Neural cell (in vitro differentiated cells): ENCODE measurements at regions not wholly inside any gene's neighbourhood (a gene's known extent, or its start where the extent isn't known, plus 50 kb on each side); places are given as distances from the start of the nearest gene placed in this dataset.

ENCODE experiments used
- H2AFZ ChIP-seq: fragments of 200-600, 300-800 bp; sonication (generic), shearing (Covaris generic); 2 replicates; pipeline ENCODE4 v1.6.0; 2014; ENCODE audit warnings: low read depth, mild to moderate bottlenecking, antibody characterized with exemption, low read length, moderate library complexity
- H3F3A ChIP-seq: fragments of 200-600 bp; shearing (Covaris generic); 2 replicates; pipeline ENCODE4 v1.6.1; 2016; ENCODE audit warnings: mild to moderate bottlenecking, moderate library complexity, mixed read lengths, antibody characterized with exemption, low read length; ENCODE audit not compliant: insufficient read depth, poor library complexity, severe bottlenecking
- H3K27ac ChIP-seq: fragments of 200-600, 300-800 bp; sonication (generic), shearing (Covaris generic); 2 replicates; pipeline ENCODE4 v1.5.1; 2014; ENCODE audit warnings: mild to moderate bottlenecking, low read length, moderate library complexity
- H3K27me3 ChIP-seq: fragments of 300-800, 200-600 bp; sonication (generic), shearing (Covaris generic); 2 replicates; pipeline ENCODE4 v1.6.0; 2014; ENCODE audit warnings: mild to moderate bottlenecking, low read depth, low read length, moderate library complexity; ENCODE audit not compliant: insufficient read depth
- H3K36me3 ChIP-seq: fragments of 300-800, 200-600 bp; sonication (generic), shearing (Covaris generic); 2 replicates; pipeline ENCODE4 v1.5.1; 2014; ENCODE audit warnings: mild to moderate bottlenecking, antibody characterized with exemption, low read length, moderate library complexity; ENCODE audit not compliant: insufficient read depth
- H3K4me2 ChIP-seq: fragments of 300-800, 200-600 bp; sonication (generic), shearing (Covaris generic); 2 replicates; pipeline ENCODE4 v1.6.0; 2014; ENCODE audit warnings: mild to moderate bottlenecking, low read length
- H3K4me3 ChIP-seq: fragments of 300-800, 200-600 bp; sonication (generic), shearing (Covaris generic); 2 replicates; pipeline ENCODE4 v1.5.1; 2014; ENCODE audit warnings: mild to moderate bottlenecking, low read length, moderate library complexity
- H3K79me2 ChIP-seq: fragments of 200-600 bp; shearing (Covaris generic); replicated peaks from 2 replicates; pipeline ENCODE4 v1.6.0; 2014; ENCODE audit warnings: mild to moderate bottlenecking, low read length, moderate library complexity; ENCODE audit not compliant: insufficient read depth
- H3K9ac ChIP-seq: fragments of 300-800, 200-600 bp; sonication (generic), shearing (Covaris generic); 2 replicates; pipeline ENCODE4 v1.6.1; 2016; ENCODE audit warnings: mild to moderate bottlenecking, low read length, mixed read lengths
- H3K9me2 ChIP-seq: fragments of 200-600 bp; shearing (Covaris generic); 2 replicates; pipeline ENCODE4 v1.6.1; 2016; ENCODE audit warnings: mild to moderate bottlenecking, low read length, mixed read lengths; ENCODE audit not compliant: insufficient read depth
- H3K9me3 ChIP-seq: fragments of 200-600, 300-800 bp; sonication (generic), shearing (Covaris generic); 2 replicates; pipeline ENCODE4 v1.6.1; 2016; ENCODE audit warnings: mild to moderate bottlenecking, mixed run types, low read length, moderate library complexity, mixed read lengths
- H4K20me1 ChIP-seq: fragments of 200-600 bp; shearing (Covaris generic); 2 replicates; pipeline ENCODE4 v1.6.1; 2016; ENCODE audit warnings: mild to moderate bottlenecking, mixed run types; ENCODE audit not compliant: insufficient read depth
- EP300 ChIP-seq: fragments of 450-650 bp; conservative IDR thresholded peaks from 2 replicates; pipeline ENCODE4 v1.6.1; 2014; ENCODE audit warnings: antibody characterized with exemption, mild to moderate bottlenecking, moderate library complexity; ENCODE audit not compliant: poor library complexity, severe bottlenecking
- EZH2 ChIP-seq: fragments of 200-600, 300-800 bp; shearing (Covaris generic), sonication (generic); IDR thresholded peaks from 2 replicates; pipeline ENCODE4 v1.6.1; 2014; ENCODE audit warnings: antibody characterized with exemption, low read length, borderline replicate concordance, mild to moderate bottlenecking; ENCODE audit not compliant: insufficient read depth, poor library complexity, severe bottlenecking
- MXI1 ChIP-seq: fragments of 450-650 bp; conservative IDR thresholded peaks from 2 replicates; pipeline ENCODE4 v1.6.1; 2014; ENCODE audit warnings: antibody characterized with exemption, mild to moderate bottlenecking; ENCODE audit not compliant: poor library complexity, severe bottlenecking
- POLR2AphosphoS5 ChIP-seq: IDR thresholded peaks from 2 replicates; pipeline ENCODE4 v1.6.1; 2012
- RAD21 ChIP-seq: fragments of 450-650 bp; conservative IDR thresholded peaks from 2 replicates; pipeline ENCODE4 v1.6.1; 2014; ENCODE audit warnings: antibody characterized with exemption, mild to moderate bottlenecking, moderate library complexity
- SMC3 ChIP-seq: fragments of 450-650 bp; conservative IDR thresholded peaks from 2 replicates; pipeline ENCODE4 v1.6.1; 2014; ENCODE audit warnings: antibody characterized with exemption, mild to moderate bottlenecking, moderate library complexity; ENCODE audit not compliant: poor library complexity
- TAF1 ChIP-seq: IDR thresholded peaks from 2 replicates; pipeline ENCODE4 v1.6.1; 2012; ENCODE audit warnings: low read depth
- TF ChIP-seq, protein P1 (sequence below): fragments of 450-650 bp; IDR thresholded peaks from 2 replicates; pipeline ENCODE4 v1.5.1; 2014; ENCODE audit warnings: antibody characterized with exemption, mild to moderate bottlenecking, moderate library complexity; ENCODE audit not compliant: poor library complexity, severe bottlenecking
- TF ChIP-seq, protein P2 (sequence below): IDR thresholded peaks from 2 replicates; pipeline ENCODE4 v1.6.1; 2012; ENCODE audit warnings: borderline replicate concordance

GRCh38 chr5:125743939-125744338, 679.3 kb upstream of the GRAMD2B start:
- Histone ChIP-seq H4K20me1 (no peaks in the 10 kb centered on the region), H3F3A (no peaks in the 10 kb centered on the region), H3K4me2 (no peak overlapping the region), H3K36me3 (no peaks in the 10 kb centered on the region), H3K9me2 (no peaks in the 10 kb centered on the region), H3K9ac (no peak overlapping the region), H3K27ac (no peak overlapping the region), H3K4me3 (no peak overlapping the region), H3K79me2 (no peaks in the 10 kb centered on the region), H2AFZ (no peak overlapping the region), H3K9me3 (no peaks in the 10 kb centered on the region), H3K27me3 (no peaks in the 10 kb centered on the region)
- TF ChIP-seq MXI1 (no peak), RAD21 (no peak), EZH2 (no peak), TAF1 (no peak), EP300 (no peak), SMC3 (no peak), POLR2AphosphoS5 (no peak)
- TF ChIP-seq, protein P1, sequence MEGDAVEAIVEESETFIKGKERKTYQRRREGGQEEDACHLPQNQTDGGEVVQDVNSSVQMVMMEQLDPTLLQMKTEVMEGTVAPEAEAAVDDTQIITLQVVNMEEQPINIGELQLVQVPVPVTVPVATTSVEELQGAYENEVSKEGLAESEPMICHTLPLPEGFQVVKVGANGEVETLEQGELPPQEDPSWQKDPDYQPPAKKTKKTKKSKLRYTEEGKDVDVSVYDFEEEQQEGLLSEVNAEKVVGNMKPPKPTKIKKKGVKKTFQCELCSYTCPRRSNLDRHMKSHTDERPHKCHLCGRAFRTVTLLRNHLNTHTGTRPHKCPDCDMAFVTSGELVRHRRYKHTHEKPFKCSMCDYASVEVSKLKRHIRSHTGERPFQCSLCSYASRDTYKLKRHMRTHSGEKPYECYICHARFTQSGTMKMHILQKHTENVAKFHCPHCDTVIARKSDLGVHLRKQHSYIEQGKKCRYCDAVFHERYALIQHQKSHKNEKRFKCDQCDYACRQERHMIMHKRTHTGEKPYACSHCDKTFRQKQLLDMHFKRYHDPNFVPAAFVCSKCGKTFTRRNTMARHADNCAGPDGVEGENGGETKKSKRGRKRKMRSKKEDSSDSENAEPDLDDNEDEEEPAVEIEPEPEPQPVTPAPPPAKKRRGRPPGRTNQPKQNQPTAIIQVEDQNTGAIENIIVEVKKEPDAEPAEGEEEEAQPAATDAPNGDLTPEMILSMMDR: no peak
- TF ChIP-seq, protein P2, sequence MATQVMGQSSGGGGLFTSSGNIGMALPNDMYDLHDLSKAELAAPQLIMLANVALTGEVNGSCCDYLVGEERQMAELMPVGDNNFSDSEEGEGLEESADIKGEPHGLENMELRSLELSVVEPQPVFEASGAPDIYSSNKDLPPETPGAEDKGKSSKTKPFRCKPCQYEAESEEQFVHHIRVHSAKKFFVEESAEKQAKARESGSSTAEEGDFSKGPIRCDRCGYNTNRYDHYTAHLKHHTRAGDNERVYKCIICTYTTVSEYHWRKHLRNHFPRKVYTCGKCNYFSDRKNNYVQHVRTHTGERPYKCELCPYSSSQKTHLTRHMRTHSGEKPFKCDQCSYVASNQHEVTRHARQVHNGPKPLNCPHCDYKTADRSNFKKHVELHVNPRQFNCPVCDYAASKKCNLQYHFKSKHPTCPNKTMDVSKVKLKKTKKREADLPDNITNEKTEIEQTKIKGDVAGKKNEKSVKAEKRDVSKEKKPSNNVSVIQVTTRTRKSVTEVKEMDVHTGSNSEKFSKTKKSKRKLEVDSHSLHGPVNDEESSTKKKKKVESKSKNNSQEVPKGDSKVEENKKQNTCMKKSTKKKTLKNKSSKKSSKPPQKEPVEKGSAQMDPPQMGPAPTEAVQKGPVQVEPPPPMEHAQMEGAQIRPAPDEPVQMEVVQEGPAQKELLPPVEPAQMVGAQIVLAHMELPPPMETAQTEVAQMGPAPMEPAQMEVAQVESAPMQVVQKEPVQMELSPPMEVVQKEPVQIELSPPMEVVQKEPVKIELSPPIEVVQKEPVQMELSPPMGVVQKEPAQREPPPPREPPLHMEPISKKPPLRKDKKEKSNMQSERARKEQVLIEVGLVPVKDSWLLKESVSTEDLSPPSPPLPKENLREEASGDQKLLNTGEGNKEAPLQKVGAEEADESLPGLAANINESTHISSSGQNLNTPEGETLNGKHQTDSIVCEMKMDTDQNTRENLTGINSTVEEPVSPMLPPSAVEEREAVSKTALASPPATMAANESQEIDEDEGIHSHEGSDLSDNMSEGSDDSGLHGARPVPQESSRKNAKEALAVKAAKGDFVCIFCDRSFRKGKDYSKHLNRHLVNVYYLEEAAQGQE: no peak

- no peaks in the 10 kb centered on the region for H4K20me1 ChIP-seq
- H3K9ac ChIP-seq: no peak overlapping the region
- H3K4me2 ChIP-seq: no peak overlapping the region
- no peak overlapping the region for H2AFZ ChIP-seq
- no peak overlapping the region for H3K4me3 ChIP-seq
- no peaks in the 10 kb centered on the region for H3F3A ChIP-seq
- H3K36me3 ChIP-seq: no peaks in the 10 kb centered on the region
- no peaks in the 10 kb centered on the region for H3K27me3 ChIP-seq
- H3K27ac ChIP-seq: no peak overlapping the region
- TF ChIP-seq SMC3: no peak
- no peak for TF ChIP-seq EZH2
- TF ChIP-seq, protein P2: no peak
- TF ChIP-seq RAD21: no peak
- no peak for TF ChIP-seq POLR2AphosphoS5
- TF ChIP-seq, protein P1: no peak
- no peak for TF ChIP-seq EP300
- no peak for TF ChIP-seq TAF1
- no peak for TF ChIP-seq MXI1
- no peaks in the 10 kb centered on the region for H3K79me2 ChIP-seq
- H3K9me2 ChIP-seq: no peaks in the 10 kb centered on the region
- no peaks in the 10 kb centered on the region for H3K9me3 ChIP-seq
These were observed 676.3 kb upstream of the GRAMD2B start for GRCh38 chr5:125746917-125747316.
